ENCODE measurements at regions not wholly inside any gene's neighbourhood (a gene's known extent, or its start where the extent isn't known, plus 50 kb on each side); places are given as distances from the start of the nearest gene placed in this dataset.

DNA sequence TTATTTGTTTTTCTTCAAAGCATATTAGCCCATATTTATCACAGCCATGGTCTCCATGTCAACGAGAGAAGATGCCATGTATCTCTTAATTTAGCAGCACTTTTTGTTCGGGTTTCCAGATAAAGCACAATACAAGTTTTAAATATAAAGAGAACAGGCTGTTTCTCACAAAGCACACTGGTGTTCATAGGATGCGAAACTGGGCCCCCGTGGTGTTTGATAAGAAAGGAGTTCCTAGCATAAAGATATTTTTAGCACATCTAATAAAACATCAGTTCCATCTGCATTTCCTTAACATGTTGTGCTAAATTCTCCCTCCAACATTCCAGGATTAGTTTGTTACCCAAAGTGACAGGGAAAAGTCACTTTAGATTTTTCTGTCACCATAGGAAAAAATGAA lies 72.4 kb upstream of the EDNRB start:
- Histone ChIP-seq H3K4me3 (replicated peaks in 1 of 4; ENCODE audit: control extremely low read depth in 1 of 4, insufficient read depth in 1 of 4, low read depth in 3 of 4, low read length in 4 of 4) (no peak overlapping the region), H3K9ac (ENCODE audit: insufficient read depth, low read length) (no peak overlapping the region), H3K79me2 (ENCODE audit: control insufficient read depth, insufficient read depth, low read length) (no peaks in the 10 kb centered on the region), H4K20me1 (ENCODE audit: control insufficient read depth, extremely low read depth, insufficient read depth, low read length) (no peaks in the 10 kb centered on the region), H3K4me2 (ENCODE audit: extremely low read depth, insufficient read depth, low read length) (no peak overlapping the region), H2AFZ (ENCODE audit: low read length) (no peak overlapping the region), H3K9me3 (ENCODE audit: control insufficient read depth, insufficient read depth, low read depth, low read length) (no peaks in the 10 kb centered on the region), H3K36me3 (ENCODE audit: control insufficient read depth, insufficient read depth, low read length) (no peaks in the 10 kb centered on the region), H3K4me1 (ENCODE audit: control insufficient read depth, extremely low read depth, insufficient read depth, low read length) (no peaks in the 10 kb centered on the region), H3K27ac (ENCODE audit: insufficient read depth, low read length) (no peak overlapping the region), H3K27me3 (ENCODE audit: control insufficient read depth, insufficient read depth, low read length) (no peaks in the 10 kb centered on the region)
- DNase-seq (ENCODE audit: low read depth in 2 of 2): no peak
- TF ChIP-seq EZH2 (IDR thresholded peaks at IDR 0.05; ENCODE audit: low read length, missing control alignments): no peak
- TF ChIP-seq, protein P1, sequence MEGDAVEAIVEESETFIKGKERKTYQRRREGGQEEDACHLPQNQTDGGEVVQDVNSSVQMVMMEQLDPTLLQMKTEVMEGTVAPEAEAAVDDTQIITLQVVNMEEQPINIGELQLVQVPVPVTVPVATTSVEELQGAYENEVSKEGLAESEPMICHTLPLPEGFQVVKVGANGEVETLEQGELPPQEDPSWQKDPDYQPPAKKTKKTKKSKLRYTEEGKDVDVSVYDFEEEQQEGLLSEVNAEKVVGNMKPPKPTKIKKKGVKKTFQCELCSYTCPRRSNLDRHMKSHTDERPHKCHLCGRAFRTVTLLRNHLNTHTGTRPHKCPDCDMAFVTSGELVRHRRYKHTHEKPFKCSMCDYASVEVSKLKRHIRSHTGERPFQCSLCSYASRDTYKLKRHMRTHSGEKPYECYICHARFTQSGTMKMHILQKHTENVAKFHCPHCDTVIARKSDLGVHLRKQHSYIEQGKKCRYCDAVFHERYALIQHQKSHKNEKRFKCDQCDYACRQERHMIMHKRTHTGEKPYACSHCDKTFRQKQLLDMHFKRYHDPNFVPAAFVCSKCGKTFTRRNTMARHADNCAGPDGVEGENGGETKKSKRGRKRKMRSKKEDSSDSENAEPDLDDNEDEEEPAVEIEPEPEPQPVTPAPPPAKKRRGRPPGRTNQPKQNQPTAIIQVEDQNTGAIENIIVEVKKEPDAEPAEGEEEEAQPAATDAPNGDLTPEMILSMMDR (conservative IDR thresholded peaks at IDR 0.05 in 1 of 2, IDR thresholded peaks at IDR 0.05 in 1 of 2; ENCODE audit: low read depth in 1 of 2, low read length in 2 of 2): no peak

DNA sequence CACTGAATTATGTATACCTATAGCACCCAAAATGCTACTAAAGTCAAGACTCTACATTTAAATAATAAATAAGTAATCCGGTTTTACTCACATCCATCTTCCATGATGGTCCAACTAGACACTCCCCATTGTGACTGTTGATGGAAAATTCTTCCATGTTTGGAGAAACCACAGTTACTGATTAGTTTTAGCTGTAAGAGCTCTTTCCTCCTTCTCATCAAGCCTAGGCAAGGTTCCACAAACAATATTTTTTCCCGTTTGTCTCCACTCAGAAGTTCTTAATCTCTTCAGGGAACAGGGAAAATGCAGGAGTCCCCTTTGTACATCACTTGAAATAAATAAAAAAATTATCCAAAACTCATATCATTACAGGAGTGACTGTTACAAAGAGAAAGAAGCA lies 70.7 kb upstream of the EDNRB start:
- no peak overlapping the region for H3K27ac ChIP-seq (ENCODE audit: insufficient read depth, low read length)
- no peaks in the 10 kb centered on the region for H3K9me3 ChIP-seq (ENCODE audit: control insufficient read depth, insufficient read depth, low read depth, low read length)
- no peak overlapping the region for H3K9ac ChIP-seq (ENCODE audit: insufficient read depth, low read length)
- DNase-seq (ENCODE audit: low read depth in 2 of 2): no peak
- no peaks in the 10 kb centered on the region for H3K4me1 ChIP-seq (ENCODE audit: control insufficient read depth, extremely low read depth, insufficient read depth, low read length)
- H3K36me3 ChIP-seq (ENCODE audit: control insufficient read depth, insufficient read depth, low read length): no peaks in the 10 kb centered on the region
- H4K20me1 ChIP-seq (ENCODE audit: control insufficient read depth, extremely low read depth, insufficient read depth, low read length): no peaks in the 10 kb centered on the region
- H3K79me2 ChIP-seq (ENCODE audit: control insufficient read depth, insufficient read depth, low read length): no peaks in the 10 kb centered on the region
- H3K27me3 ChIP-seq (ENCODE audit: control insufficient read depth, insufficient read depth, low read length): no peaks in the 10 kb centered on the region
- no peak overlapping the region for H3K4me3 ChIP-seq (replicated peaks in 1 of 4; ENCODE audit: control extremely low read depth in 1 of 4, insufficient read depth in 1 of 4, low read depth in 3 of 4, low read length in 4 of 4)
- TF ChIP-seq, protein P1 (conservative IDR thresholded peaks at IDR 0.05 in 1 of 2, IDR thresholded peaks at IDR 0.05 in 1 of 2; ENCODE audit: low read depth in 1 of 2, low read length in 2 of 2): no peak
- TF ChIP-seq EZH2 (IDR thresholded peaks at IDR 0.05; ENCODE audit: low read length, missing control alignments): no peak
- H2AFZ ChIP-seq (ENCODE audit: low read length): no peak overlapping the region
- H3K4me2 ChIP-seq (ENCODE audit: extremely low read depth, insufficient read depth, low read length): no peak overlapping the region

DNA sequence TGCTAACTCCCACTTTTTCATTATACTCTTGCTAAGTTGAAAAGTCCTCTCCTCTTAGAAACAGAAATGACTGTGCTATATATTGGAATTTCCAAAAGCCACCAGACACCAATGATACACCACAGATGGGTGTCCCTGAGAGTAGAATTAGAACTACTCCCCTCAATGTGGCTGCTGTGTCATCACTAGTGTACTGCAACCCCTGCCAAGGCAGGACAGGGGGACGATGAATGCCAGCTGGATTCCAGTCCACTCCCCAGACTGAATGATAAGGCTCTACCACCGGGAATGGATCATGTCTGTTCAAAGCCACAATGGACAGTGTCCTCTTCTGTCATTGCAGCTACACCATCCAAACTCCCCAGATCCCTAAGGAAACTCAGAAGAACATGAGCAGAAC lies 69.7 kb upstream of the EDNRB start:
- TF ChIP-seq EZH2 (IDR thresholded peaks at IDR 0.05; ENCODE audit: low read length, missing control alignments): no peak
- TF ChIP-seq, protein P1 (conservative IDR thresholded peaks at IDR 0.05 in 1 of 2, IDR thresholded peaks at IDR 0.05 in 1 of 2; ENCODE audit: low read depth in 1 of 2, low read length in 2 of 2): no peak
- Histone ChIP-seq H3K27me3 (ENCODE audit: control insufficient read depth, insufficient read depth, low read length) (no peaks in the 10 kb centered on the region), H3K4me3 (replicated peaks in 1 of 4; ENCODE audit: control extremely low read depth in 1 of 4, insufficient read depth in 1 of 4, low read depth in 3 of 4, low read length in 4 of 4) (no peak overlapping the region), H3K4me2 (ENCODE audit: extremely low read depth, insufficient read depth, low read length) (no peak overlapping the region), H3K36me3 (ENCODE audit: control insufficient read depth, insufficient read depth, low read length) (no peaks in the 10 kb centered on the region), H3K9ac (ENCODE audit: insufficient read depth, low read length) (no peak overlapping the region), H3K79me2 (ENCODE audit: control insufficient read depth, insufficient read depth, low read length) (no peaks in the 10 kb centered on the region), H3K27ac (ENCODE audit: insufficient read depth, low read length) (no peak overlapping the region), H3K4me1 (ENCODE audit: control insufficient read depth, extremely low read depth, insufficient read depth, low read length) (no peaks in the 10 kb centered on the region), H4K20me1 (ENCODE audit: control insufficient read depth, extremely low read depth, insufficient read depth, low read length) (no peaks in the 10 kb centered on the region), H3K9me3 (ENCODE audit: control insufficient read depth, insufficient read depth, low read depth, low read length) (no peaks in the 10 kb centered on the region), H2AFZ (ENCODE audit: low read length) (no peak overlapping the region)
- DNase-seq (ENCODE audit: low read depth in 2 of 2): no peak

Data from fibroblast of lung (primary cell).